ENCODE measurements at regions not wholly inside any gene's neighbourhood (a gene's known extent, or its start where the extent isn't known, plus 50 kb on each side); places are given as distances from the start of the nearest gene placed in this dataset.

DNA sequence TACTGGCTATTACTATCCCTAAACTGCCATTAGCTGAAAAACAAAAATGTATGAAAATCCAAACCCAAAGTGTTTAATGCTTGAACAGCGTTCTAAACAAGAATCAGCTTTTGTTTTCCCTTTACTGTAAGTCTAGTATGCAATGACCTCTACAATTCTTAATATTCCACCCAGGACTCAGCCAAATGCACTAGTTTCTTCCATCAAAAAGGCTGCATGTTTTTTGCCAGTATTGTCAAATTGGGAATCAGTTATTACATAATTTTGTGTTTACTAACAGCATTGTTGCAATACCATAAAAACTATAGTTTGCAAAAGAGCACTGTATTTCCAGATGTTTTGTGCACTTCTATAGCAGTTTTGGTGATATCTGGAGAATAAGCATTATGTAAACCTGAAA lies 634.5 kb downstream of the LTN1 start (continued):
- TF ChIP-seq, protein P1, sequence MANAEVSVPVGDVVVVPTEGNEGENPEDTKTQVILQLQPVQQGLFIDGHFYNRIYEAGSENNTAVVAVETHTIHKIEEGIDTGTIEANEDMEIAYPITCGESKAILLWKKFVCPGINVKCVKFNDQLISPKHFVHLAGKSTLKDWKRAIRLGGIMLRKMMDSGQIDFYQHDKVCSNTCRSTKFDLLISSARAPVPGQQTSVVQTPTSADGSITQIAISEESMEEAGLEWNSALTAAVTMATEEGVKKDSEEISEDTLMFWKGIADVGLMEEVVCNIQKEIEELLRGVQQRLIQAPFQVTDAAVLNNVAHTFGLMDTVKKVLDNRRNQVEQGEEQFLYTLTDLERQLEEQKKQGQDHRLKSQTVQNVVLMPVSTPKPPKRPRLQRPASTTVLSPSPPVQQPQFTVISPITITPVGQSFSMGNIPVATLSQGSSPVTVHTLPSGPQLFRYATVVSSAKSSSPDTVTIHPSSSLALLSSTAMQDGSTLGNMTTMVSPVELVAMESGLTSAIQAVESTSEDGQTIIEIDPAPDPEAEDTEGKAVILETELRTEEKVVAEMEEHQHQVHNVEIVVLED (CRISPR knock-in tag; IDR thresholded peaks at IDR 0.05), result no peak

DNA sequence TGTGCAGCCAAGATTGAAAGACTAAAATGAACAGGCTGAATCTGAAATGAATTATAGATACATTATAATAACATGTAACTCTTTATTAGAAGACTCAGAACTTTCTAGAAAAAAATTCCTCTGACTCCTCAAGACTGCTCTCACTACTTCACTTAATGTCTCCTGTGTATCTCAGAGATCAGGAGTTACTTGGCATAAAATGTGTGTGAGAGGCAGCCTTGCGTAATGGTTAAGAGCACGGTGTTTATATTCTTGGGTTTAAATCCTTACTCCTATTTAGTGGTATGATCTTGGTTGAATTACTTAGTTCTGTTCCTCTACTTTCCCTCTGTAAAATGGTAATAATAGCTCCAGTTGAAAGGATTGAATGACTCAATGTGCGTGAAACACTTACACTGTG lies 634.9 kb downstream of the LTN1 start:
- intact Hi-C loops (cut with micrococcal nuclease) (no loop called here), in situ Hi-C loops (cut with MboI) (no loop called here)
- H3K4me2 ChIP-seq (ENCODE audit: insufficient read depth, low read length), result no peak overlapping the region
- TF ChIP-seq, protein P2, sequence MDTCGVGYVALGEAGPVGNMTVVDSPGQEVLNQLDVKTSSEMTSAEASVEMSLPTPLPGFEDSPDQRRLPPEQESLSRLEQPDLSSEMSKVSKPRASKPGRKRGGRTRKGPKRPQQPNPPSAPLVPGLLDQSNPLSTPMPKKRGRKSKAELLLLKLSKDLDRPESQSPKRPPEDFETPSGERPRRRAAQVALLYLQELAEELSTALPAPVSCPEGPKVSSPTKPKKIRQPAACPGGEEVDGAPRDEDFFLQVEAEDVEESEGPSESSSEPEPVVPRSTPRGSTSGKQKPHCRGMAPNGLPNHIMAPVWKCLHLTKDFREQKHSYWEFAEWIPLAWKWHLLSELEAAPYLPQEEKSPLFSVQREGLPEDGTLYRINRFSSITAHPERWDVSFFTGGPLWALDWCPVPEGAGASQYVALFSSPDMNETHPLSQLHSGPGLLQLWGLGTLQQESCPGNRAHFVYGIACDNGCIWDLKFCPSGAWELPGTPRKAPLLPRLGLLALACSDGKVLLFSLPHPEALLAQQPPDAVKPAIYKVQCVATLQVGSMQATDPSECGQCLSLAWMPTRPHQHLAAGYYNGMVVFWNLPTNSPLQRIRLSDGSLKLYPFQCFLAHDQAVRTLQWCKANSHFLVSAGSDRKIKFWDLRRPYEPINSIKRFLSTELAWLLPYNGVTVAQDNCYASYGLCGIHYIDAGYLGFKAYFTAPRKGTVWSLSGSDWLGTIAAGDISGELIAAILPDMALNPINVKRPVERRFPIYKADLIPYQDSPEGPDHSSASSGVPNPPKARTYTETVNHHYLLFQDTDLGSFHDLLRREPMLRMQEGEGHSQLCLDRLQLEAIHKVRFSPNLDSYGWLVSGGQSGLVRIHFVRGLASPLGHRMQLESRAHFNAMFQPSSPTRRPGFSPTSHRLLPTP (IDR thresholded peaks at IDR 0.05; ENCODE audit: borderline replicate concordance, extremely low read depth, insufficient read length), result no peak
- no peak for TF ChIP-seq JUN (IDR thresholded peaks at IDR 0.05; ENCODE audit: borderline replicate concordance, low read depth, low read length)
- TF ChIP-seq JUN (CRISPR knock-in tag; IDR thresholded peaks at IDR 0.05; ENCODE audit: borderline replicate concordance), result no peak
- TF ChIP-seq SMARCB1 (IDR thresholded peaks at IDR 0.05; ENCODE audit: insufficient read length, low read depth), result no peak
- CTCF ChIA-PET (ENCODE audit: low intra/inter-chr PET ratio), result no interaction called here
- H3K9me1 ChIP-seq (ENCODE audit: control insufficient read depth, insufficient read depth, low read length), result no peaks in the 10 kb centered on the region
- H4K20me1 ChIP-seq (replicated peaks; ENCODE audit: control insufficient read depth, insufficient read depth, low read length), result no peaks in the 10 kb centered on the region
- DNase-seq (ENCODE audit: extremely low read depth in 1 of 4, low spot score in 3 of 4), result no peak
- no peak for FAIRE-seq
- WGBS (ENCODE audit: insufficient coverage, low coverage, missing lambda C conversion rate), result 2% methylated on average over 3 of the region's 3 CpGs
- H3K9ac ChIP-seq (ENCODE audit: insufficient read depth in 1 of 2, low read depth in 2 of 2, low read length in 2 of 2), result no peak overlapping the region
- no peak overlapping the region for H3K4me3 ChIP-seq
- no peaks in the 10 kb centered on the region for H3K36me3 ChIP-seq (ENCODE audit: control insufficient read depth, insufficient read depth, low read length)
- H3K79me2 ChIP-seq (ENCODE audit: control insufficient read depth, insufficient read depth, low read length), result no peaks in the 10 kb centered on the region
- BruUV-seq (replicated peaks), result no TSS peak
- POLR2A ChIA-PET, result no interaction called here
- no peaks in the 10 kb centered on the region for H3K9me3 ChIP-seq (replicated peaks; ENCODE audit: control insufficient read depth, insufficient read depth, low read depth, low read length)
- H3K4me1 ChIP-seq (replicated peaks in 1 of 2; ENCODE audit: control insufficient read depth in 2 of 2, insufficient read depth in 2 of 2, low read length in 2 of 2), result no peaks in the 10 kb centered on the region
- no peak overlapping the region for H3K27ac ChIP-seq (ENCODE audit: extremely low read depth, low read depth, low read length)
- H3K27me3 ChIP-seq (ENCODE audit: control insufficient read depth in 2 of 2, insufficient read depth in 2 of 2, low read length in 2 of 2), result no peaks in the 10 kb centered on the region
- ATAC-seq, result no peak
- H2AFZ ChIP-seq (ENCODE audit: low read depth, low read length), result no peak overlapping the region
